Medulla oblongata (tissue), 1 donor: ENCODE measurements at regions not wholly inside any gene's neighbourhood (a gene's known extent, or its start where the extent isn't known, plus 50 kb on each side); places are given as distances from the start of the nearest gene placed in this dataset.

ENCODE experiments used
- DNase-seq: peaks from one replicate; pipeline ENCODE4 v3.0.0-alpha.2; 2015; ENCODE audit errors: extremely low spot score

- DNase-seq = no peak
Measured at GRCh38 chr11:92276773-92277172, 52.2 kb downstream of the FAT3 start.

- no peak for DNase-seq
Measured at GRCh38 chr11:92277871-92278270, 53.3 kb downstream of the FAT3 start.

- DNase-seq = no peak
Measured at GRCh38 chr11:92278791-92279433, 54.3 kb downstream of the FAT3 start.

- no peak for DNase-seq
Measured at GRCh38 chr11:92284107-92284506, 59.5 kb downstream of the FAT3 start.

GRCh38 chr11:92284558-92284957, 59.9 kb downstream of the FAT3 start:
- DNase-seq = no peak

- DNase-seq = no peak
Measured at GRCh38 chr11:92285776-92286175, 61.2 kb downstream of the FAT3 start.

- no peak for DNase-seq
Measured at GRCh38 chr11:92286709-92287108, 62.1 kb downstream of the FAT3 start.

- no peak for DNase-seq
Measured at GRCh38 chr11:92295175-92296137, 70.8 kb downstream of the FAT3 start.

GRCh38 chr11:92296138-92296515, 71.5 kb downstream of the FAT3 start:
- no peak for DNase-seq

- no peak for DNase-seq
Measured at GRCh38 chr11:92297567-92298553, 73.2 kb downstream of the FAT3 start.

- DNase-seq = no peak
Measured at GRCh38 chr11:92300876-92301275, 76.3 kb downstream of the FAT3 start.

- no peak for DNase-seq
Measured at GRCh38 chr11:92302770-92303169, 78.2 kb downstream of the FAT3 start.

GRCh38 chr11:92304271-92304670, 79.7 kb downstream of the FAT3 start:
- DNase-seq = no peak

- DNase-seq = no peak
Measured at GRCh38 chr11:92306966-92307510, 82.4 kb downstream of the FAT3 start.

GRCh38 chr11:92308366-92308765, 83.7 kb downstream of the FAT3 start:
- no peak for DNase-seq

- DNase-seq = no peak
Measured at GRCh38 chr11:92311616-92312449, 87.2 kb downstream of the FAT3 start.

GRCh38 chr11:92313784-92314183, 89.2 kb downstream of the FAT3 start:
- no peak for DNase-seq

- DNase-seq = peak; percentile 54
Measured at GRCh38 chr11:92314499-92314898, 89.9 kb downstream of the FAT3 start.

GRCh38 chr11:92316106-92316809, 91.6 kb downstream of the FAT3 start:
- no peak for DNase-seq

GRCh38 chr11:92317222-92317621, 92.6 kb downstream of the FAT3 start:
- DNase-seq = no peak
